ENCODE measurements at regions not wholly inside any gene's neighbourhood (a gene's known extent, or its start where the extent isn't known, plus 50 kb on each side); places are given as distances from the start of the nearest gene placed in this dataset.

GRCh38 chr22:19574247-19574646, 50.0 kb upstream of the CLDN5 start:
- DNase-seq = no peak

GRCh38 chr22:19576460-19577421, 52.5 kb upstream of the CLDN5 start:
- no peak for DNase-seq

- no peak for DNase-seq
Measured at GRCh38 chr22:19577422-19577966, 53.3 kb upstream of the CLDN5 start.

- no peak for DNase-seq
Measured at GRCh38 chr22:19578180-19579004, 54.2 kb upstream of the CLDN5 start.

GRCh38 chr22:19579115-19579811, 55.1 kb upstream of the CLDN5 start:
- no peak for DNase-seq

- DNase-seq = no peak
Measured at GRCh38 chr22:19579880-19580279, 55.7 kb upstream of the CLDN5 start.

- DNase-seq = no peak
Measured at GRCh38 chr22:19580291-19580890, 56.2 kb upstream of the CLDN5 start.

- no peak for DNase-seq
Measured at GRCh38 chr22:19582033-19582693, 58.0 kb upstream of the CLDN5 start.

- no peak for DNase-seq
Measured at GRCh38 chr22:19586922-19587684, 62.9 kb upstream of the CLDN5 start.

GRCh38 chr22:19590696-19591095, 66.5 kb upstream of the CLDN5 start:
- no peak for DNase-seq

- no peak for DNase-seq
Measured at GRCh38 chr22:19591568-19591967, 67.4 kb upstream of the CLDN5 start.

GRCh38 chr22:19592464-19592863, 68.3 kb upstream of the CLDN5 start:
- DNase-seq = no peak

GRCh38 chr22:19593991-19594569, 69.9 kb upstream of the CLDN5 start:
- DNase-seq = no peak

GRCh38 chr22:19595532-19595931, 71.3 kb upstream of the CLDN5 start:
- DNase-seq = no peak

- no peak for DNase-seq
Measured at GRCh38 chr22:19596680-19597398, 72.6 kb upstream of the CLDN5 start.

- no peak for DNase-seq
Measured at GRCh38 chr22:19597399-19597735, 73.2 kb upstream of the CLDN5 start.

GRCh38 chr22:19598054-19598855, 74.0 kb upstream of the CLDN5 start:
- DNase-seq = no peak

- DNase-seq = no peak
Measured at GRCh38 chr22:19599004-19599403, 74.8 kb upstream of the CLDN5 start.

Measured in amygdala (tissue), 56 donors.